ENCODE measurements at regions not wholly inside any gene's neighbourhood (a gene's known extent, or its start where the extent isn't known, plus 50 kb on each side); places are given as distances from the start of the nearest gene placed in this dataset.
A peak's percentile ranks its signal among the peaks of the same experiment; 100 is the strongest.
"Not testable (repeated sequence)": the region's sequence is repeated elsewhere in the genome, so short reads cannot be mapped to it uniquely, and the experiment has no call there.

GRCh38 chr9:25017779-25018178 lies 472.1 kb upstream of the IZUMO3 start:
- no peak for DNase-seq

- DNase-seq = no peak
These were observed 464.4 kb upstream of the IZUMO3 start for GRCh38 chr9:25010027-25010662.

DNA sequence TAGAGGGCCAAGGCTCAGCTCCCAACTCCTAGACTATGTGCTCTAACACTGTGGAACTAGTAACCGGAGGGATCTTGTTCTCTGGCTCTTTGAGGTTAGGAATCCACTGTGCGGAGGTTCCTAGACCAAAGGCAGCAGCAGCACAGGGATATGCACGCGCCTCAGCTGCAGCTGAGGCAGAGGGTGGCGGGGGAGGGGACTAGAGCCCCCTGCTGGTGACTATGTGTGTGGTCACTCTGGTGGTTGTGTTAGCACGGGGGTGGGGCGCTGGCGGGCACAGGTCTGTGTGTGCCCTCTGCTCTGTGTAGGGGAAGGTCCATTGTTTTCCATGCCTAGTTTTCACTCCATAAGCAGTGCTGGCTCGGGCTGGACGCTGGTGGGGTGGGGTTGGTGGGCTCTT lies 458.0 kb upstream of the IZUMO3 start:
- no peak for DNase-seq

DNA sequence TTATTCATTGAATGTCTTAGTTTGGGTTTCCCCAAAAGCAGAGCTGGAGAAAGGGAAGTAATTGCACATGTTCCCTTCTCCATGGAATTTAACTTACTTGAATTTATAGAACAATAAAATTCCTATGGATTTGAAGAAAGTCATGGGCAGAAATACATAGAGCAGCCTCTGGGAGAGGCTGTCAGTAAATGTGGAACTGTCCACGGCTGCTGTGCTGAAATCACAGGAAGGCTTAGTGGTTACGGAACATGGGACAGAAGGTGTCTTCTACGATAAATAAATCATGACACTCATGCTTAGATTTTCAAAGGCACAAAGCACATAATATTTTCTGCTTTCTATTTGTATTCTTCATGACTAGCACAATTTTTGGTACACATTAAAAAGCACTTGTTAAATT lies 440.6 kb upstream of the IZUMO3 start:
- no peak for DNase-seq

GRCh38 chr9:24970780-24971179 lies 425.1 kb upstream of the IZUMO3 start:
- DNase-seq = not testable (repeated sequence)

GRCh38 chr9:24961762-24962161 lies 416.1 kb upstream of the IZUMO3 start:
- no peak for DNase-seq

DNA sequence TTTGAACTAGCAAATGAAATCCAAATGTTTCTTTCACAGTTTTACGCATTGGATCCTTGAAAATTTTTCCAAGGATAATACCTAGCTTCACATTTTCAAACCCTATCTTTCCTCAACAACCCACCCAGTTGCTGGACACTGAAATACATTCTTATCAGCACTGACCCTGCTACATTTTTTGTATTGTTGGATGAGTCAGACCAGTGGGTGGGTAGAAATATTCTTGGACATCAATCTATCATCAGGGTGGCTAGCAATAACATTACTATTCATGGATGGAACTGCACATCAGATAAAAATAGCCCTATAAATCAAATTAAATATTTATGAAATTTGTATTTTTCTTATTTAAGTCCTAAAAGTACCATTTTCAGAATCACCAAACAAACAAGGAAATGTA lies 407.4 kb upstream of the IZUMO3 start:
- no peak for DNase-seq

GRCh38 chr9:24939109-24939850 lies 393.6 kb upstream of the IZUMO3 start:
- no peak for DNase-seq

- DNase-seq = no peak
These were observed 390.4 kb upstream of the IZUMO3 start for GRCh38 chr9:24936117-24936516.

GRCh38 chr9:24932785-24933184 lies 387.1 kb upstream of the IZUMO3 start:
- no peak for DNase-seq

DNA sequence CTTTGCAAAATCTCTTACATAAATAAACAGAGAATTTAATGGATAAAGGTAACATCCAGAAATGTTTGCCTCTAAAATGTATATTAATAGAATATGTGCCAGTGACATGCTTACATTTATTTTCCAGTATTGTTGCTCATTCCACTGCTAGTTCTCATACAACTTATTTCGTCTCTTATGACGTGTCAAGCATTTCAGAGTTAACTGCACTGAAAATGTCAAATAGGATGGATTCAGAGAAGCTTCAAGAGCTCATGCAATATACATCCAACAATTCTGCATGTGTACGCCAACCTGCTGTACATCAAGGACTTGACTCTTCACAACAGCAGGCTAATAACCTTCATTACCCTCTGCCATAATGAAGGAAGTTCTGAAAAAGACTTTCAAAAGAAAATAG lies 386.2 kb upstream of the IZUMO3 start:
- DNase-seq = no peak

GRCh38 chr9:24912767-24913166 lies 367.1 kb upstream of the IZUMO3 start:
- no peak for DNase-seq

GRCh38 chr9:24901319-24901718 lies 355.6 kb upstream of the IZUMO3 start:
- no peak for DNase-seq

DNA sequence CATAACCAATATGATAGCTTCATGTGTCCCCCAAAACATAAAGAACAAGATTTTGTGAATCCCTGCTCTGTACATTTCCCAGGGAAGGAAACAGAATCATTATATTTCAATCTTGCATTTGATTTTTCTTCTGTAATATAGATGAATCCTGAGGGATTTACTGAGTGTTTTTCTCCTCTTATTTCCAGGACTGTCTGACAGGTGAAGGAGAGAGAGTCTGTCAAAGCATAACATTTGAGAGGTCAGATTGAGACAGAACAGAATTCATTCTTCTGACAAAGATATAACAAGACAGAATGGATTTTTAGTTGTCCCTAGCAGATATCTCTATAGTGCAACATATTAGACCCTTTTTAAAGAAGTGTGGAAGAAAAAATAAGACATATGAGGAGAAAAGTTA lies 354.5 kb upstream of the IZUMO3 start:
- DNase-seq = no peak

GRCh38 chr9:24899463-24899862 lies 353.8 kb upstream of the IZUMO3 start:
- peak; percentile 1 for DNase-seq

GRCh38 chr9:24897826-24898225 lies 352.1 kb upstream of the IZUMO3 start:
- DNase-seq = no peak

DNA sequence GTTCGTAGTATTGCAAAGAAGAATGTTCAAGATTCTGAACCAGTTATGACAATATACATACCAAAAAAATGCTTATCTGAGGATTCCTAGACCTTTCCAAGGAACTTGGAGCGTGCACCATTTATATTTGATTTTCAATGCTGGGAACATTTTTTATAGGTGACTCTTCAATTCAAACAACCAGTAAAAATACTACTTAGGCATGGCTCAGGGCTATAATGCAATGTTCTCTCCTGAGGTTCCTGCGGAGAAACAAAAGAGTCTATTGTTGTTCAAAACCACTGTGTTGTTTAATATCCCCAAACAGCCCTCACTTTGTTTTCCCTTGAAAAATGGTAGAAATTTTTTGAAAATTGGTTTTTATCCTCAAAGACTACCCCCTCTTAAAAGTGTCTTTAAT lies 335.7 kb upstream of the IZUMO3 start:
- no peak for DNase-seq

- DNase-seq = no peak
These were observed 333.9 kb upstream of the IZUMO3 start for GRCh38 chr9:24879591-24879990.

- DNase-seq = not testable (repeated sequence)
These were observed 310.9 kb upstream of the IZUMO3 start for GRCh38 chr9:24856601-24857000.

DNA sequence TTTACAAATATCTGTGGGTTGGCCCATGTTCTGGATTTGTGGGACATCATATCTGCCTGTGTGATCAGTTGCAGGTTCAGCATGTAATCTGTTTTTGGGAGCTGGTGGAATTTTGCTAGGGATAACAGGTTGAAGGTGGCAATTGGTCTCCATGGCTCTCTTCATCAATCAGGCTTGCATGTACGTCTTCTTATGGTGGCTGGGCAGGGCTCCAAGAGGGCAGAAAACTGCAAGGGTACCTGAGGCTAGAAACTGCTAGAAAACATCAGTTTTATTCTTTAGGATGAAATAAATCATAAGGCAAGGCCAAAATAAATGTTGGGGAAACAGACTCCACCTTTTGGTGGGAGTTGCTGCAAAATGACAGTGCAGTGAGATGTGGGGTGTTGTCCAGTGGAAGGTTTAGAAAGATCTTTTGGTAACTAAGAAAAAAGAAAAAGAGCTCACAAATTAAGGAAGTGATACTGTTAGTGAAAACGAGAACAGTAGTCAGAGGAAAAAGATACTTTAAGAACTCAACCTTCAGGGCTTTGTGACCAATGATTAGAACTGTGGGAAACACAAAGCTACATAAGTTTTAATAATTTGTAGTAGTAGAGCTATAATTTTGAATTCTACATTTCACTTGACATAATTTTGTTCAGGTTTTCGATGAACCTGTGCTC lies 300.7 kb upstream of the IZUMO3 start:
- DNase-seq = no peak

DNA sequence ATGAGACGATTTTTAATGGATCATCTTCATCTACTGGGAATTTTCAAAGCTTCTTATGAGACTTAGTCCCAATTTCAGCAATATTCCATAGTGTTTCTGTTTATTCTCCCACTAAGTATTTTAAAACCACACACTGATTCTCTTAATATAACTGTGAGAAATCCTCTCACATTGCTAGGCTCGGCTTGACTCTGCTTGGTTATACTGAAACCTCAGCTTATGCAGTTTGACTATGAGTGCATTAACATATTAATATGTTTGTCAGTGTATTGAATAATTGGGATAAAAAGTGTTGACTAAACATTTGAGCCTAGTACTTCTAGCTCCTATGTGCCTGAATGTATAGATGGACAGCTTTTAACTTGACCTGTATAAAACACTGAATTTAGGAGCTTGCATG lies 298.5 kb upstream of the IZUMO3 start:
- no peak for DNase-seq

DNA sequence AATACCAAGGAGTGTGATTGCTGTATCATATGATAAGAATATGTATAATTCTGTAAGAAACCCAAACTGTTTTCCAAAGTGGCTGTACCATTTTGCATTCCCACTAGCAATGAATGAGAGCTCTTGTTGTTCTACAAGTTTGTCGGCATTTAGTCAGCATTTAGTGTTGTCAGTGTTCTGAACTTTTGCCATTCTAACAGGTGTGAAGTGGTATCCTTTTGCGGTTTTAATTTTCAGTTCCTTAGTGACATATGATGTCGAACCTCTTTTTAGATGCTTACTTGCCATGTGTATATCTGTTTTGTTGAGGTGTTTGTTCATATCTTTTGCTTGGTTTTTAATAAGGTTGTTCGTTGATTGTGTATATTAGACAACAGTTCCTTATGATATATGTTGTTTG lies 296.3 kb upstream of the IZUMO3 start:
- DNase-seq = no peak

GRCh38 chr9:24832307-24832706 lies 286.6 kb upstream of the IZUMO3 start:
- no peak for DNase-seq

GRCh38 chr9:24828687-24829086 lies 283.0 kb upstream of the IZUMO3 start:
- DNase-seq = no peak
